Kidney tubule cell (primary cell): ENCODE measurements at regions not wholly inside any gene's neighbourhood (a gene's known extent, or its start where the extent isn't known, plus 50 kb on each side); places are given as distances from the start of the nearest gene placed in this dataset.
"Not testable (repeated sequence)": the region's sequence is repeated elsewhere in the genome, so short reads cannot be mapped to it uniquely, and the experiment has no call there.

Source experiments
- DNase-seq: peaks from one replicate; pipeline ENCODE4 v3.0.0-alpha.2; 2018; ENCODE audit warnings: low spot score

DNA sequence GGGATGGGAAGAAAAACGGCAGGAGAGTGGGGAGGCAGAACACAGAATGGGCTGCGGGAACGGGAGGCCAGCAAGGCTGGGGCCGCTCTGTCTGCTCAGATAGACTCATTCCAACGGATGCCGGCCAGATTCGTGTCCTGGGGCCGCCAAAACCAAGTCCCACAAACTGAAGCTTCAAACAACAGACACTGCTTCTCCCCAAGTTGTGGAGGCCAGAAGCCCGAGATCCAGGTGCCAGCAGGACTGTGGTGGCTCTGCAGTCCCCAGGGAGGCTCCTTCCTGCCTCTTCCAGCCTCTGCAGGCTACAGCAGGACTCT, 100.6 kb downstream of the ADRA2C start:
- no peak for DNase-seq

GRCh38 chr4:3867403-3868100, 101.4 kb downstream of the ADRA2C start:
- DNase-seq = no peak

DNA sequence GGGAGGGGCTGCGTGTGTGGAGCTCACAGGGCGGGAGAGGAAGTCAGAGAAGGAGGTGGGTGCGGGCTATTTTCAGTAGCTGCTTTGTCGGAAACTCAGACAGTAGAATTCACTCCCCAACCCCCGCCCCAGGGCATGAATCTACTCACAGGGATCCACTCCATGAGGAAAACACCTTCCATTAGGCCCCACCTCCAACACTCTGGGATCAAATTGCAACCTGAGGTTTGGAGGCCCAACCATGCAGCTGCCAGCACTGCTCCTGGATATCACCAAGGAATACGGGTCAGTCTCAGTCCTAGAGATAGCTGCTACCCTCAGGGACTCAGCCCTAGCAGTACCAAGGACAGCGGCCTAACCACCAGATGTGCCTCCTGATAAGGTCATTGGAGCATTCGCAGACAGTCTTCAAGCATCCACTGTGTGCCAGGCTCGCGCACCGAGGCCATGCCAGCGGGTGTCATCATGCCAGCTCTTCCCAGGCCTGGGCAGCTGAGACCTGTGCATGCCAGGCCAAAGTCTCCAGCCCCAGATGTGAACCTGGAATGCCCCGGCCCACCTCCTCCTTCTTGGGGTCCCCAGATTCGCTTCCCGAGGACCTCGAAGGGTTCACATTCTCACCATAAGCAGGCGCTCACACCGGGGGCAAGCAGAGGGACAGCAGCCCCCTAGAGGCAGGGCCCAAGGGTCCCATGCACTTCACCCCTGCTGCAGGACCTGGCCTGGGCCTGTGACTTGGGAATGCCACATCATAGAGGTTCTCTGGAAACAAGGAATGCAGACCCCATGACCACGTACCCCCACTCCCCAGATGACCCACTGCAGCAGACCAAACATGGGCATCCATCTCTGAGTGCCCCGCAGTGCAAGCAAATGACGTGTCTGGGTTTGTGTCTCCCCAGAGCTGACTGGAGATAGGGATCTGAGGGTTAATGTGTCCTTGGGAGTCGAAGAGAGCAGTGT, 102.3 kb downstream of the ADRA2C start:
- no peak for DNase-seq

- DNase-seq = no peak
Measured at GRCh38 chr4:3869174-3869572, 103.0 kb downstream of the ADRA2C start.

- no peak for DNase-seq
Measured at GRCh38 chr4:3869661-3870566, 103.7 kb downstream of the ADRA2C start.

DNA sequence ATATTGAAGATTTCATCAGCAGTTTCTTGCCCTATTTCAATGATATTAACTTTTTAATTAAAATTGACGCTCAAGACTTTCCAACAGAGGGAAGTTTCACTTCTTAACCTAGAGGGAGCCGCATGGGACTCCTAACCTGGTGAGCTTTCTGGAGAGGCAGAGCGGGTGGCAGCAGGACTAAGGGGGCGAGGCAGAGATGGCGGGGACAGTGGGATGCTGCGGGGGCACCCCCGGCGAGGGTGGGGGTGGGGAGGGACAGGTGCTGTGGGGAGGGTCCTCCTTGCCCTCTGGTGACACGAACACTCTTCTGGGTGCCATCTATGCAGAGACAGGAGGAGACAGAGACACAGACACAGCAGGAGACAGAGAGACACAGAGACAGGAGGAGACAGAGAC, 104.4 kb downstream of the ADRA2C start:
- DNase-seq = no peak

GRCh38 chr4:3871181-3871852, 105.1 kb downstream of the ADRA2C start:
- no peak for DNase-seq

- DNase-seq = no peak
Measured at GRCh38 chr4:3871881-3872833, 106.0 kb downstream of the ADRA2C start.

DNA sequence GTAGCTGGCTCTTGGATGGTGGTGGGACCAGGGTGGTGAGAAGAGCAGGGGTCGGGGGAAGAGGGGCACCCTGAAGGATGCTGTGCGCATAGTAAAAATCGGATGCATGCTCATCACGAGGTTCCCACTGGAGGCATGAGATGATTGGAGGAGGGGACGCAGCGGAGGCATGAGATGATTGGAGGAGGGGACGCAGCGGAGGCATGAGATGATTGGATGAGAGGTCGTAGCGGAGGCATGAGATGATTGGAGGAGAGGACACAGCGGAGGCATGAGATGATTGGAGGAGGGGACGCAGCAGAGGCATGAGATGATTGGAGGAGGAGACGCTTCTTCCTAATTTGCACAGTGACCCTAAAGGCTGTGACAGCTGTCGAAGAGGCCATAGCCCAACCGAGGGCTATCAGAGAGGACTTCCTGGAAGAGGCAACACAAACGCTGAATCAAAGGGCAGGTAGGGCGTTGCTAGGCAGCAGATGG, 106.7 kb downstream of the ADRA2C start:
- no peak for DNase-seq

- DNase-seq = no peak
Measured at GRCh38 chr4:3873408-3874027, 107.3 kb downstream of the ADRA2C start.

GRCh38 chr4:3874028-3874415, 107.8 kb downstream of the ADRA2C start:
- DNase-seq = no peak

- no peak for DNase-seq
Measured at GRCh38 chr4:3874525-3875110, 108.4 kb downstream of the ADRA2C start.

GRCh38 chr4:3875466-3875865, 109.3 kb downstream of the ADRA2C start:
- no peak for DNase-seq

DNA sequence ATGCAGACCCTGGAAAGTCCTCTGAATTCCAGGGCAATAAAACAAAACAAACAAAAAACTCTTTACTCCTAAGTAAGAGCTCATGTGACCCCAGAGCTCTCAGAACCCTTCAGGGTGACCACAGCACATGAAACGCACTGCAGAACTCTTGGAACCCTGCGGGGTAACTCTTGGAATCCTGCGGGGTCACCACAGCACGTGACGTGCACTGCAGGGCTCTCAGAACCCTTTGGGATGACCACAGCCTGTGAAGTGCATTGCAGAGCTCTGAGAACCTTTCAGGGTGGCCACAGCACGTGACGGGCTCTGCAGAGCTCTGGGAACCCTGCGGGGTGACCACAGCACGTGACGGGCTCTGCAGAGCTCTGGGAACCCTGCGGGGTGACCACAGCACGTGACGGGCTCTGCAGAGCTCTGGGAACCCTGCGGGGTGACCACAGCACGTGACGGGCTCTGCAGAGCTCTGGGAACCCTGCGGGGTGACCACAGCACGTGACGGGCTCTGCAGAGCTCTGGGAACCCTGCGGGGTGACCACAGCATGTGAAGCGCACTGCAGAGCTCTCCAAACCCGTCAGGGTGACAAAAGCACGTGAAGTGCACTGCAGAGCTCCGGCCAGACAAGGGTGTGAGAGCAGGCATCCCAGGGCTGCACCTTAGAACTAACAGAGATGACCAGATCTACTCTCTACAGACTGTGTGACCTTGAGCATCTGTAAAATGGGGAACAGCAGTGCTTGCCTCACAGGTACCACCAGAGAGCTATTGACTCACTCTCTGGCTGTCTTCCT, 110.1 kb downstream of the ADRA2C start:
- DNase-seq = not testable (repeated sequence)

DNA sequence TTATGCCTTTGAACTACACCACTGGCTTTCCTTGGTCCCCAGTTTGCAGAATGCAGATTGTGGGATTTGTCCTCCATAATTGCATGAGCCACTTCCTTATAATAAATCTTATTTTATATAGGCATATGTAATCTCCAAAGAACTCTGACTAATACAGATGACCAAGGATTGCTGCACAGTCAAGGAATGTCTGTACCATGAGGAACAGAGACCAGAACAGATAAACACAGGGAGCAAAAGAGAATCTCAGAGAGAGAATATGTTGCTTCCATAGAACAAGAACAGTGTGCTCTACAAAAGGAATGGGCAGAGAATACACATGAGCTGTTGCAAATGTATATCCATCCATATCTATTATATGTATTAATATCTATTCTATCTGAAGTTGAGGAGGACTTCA, 111.1 kb downstream of the ADRA2C start:
- no peak for DNase-seq

DNA sequence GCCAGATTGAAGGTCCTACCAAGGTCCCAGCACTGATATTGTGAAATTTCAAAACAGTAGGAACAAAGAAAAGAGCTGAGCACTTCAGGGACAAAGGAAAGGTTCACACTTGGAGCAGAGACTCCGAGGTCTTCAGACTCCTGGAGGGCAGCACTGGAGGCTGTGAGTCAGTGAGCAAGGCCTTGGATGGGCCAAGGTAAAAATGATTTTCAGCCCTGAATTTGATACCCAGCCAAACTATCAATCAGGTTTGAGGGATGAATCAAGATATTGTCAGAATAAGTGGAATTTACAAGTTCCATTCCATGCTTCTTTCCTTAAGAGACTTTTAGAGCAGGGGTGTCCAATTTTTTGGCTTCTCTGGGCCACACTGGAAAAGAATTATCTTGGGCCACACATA, 111.7 kb downstream of the ADRA2C start:
- no peak for DNase-seq

DNA sequence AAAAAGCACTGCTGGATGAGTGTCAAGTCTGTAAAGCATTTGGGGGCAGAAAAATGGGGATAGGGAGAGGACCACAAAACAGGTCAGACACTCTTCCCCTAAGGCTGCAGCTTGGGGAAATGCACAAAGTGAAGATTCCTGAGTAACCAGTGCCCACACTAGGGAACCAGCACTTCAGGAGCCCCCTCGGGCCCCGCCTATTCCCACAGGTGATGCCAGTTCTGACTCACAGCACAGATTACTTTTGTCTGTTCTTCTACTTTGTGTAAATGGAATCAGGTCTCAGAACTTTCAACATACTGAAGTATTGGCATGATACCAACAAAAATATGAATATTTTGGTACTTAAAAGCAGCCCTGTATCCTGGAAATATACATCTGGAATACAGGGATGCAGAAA, 112.5 kb downstream of the ADRA2C start:
- DNase-seq = no peak

DNA sequence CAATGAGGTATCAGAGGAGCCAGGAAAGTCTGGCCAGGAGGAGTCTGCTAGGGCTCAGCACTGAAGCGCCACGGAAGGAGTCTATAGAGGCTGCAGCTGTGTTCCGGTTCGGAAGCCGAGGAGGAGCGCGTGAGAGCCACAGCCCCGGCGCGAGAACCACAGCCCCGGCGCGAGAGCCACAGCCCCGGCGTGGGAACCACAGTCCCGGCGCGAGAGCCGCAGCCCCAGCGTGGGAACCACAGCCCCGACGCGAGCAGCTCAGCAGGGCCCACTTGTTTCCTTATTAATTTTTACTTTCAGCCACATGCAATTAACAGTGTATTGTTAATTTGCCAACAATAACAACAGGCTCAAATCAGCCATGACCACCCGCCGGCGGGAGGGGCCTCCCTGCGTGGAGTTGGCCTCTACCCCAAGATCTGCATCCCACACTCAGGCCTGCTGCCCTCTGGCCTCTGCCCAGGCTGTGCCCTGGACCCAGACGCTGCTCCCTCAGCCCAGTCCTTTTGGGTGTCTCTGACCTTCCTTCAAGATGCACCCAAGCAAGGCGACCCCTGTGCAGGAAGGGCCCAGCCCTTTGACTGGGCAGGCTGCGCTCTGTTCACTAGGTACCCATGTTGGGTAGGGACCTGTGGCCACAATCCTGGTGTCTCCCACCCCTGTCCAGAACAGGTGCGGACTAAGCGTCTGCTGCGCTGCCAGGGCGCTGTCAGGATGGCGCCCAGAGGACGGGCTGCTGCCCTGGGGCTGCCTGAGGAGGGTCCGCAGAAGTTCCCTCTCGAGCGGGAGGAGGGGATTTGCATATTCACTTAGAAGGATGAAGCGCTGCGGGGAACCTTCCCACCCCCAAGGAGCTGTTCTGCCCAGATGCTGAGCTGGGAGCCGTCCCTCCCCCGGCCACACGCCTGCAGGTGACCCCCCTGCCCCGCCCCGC, 113.8 kb downstream of the ADRA2C start:
- no peak for DNase-seq
